ENCODE measurements at regions not wholly inside any gene's neighbourhood (a gene's known extent, or its start where the extent isn't known, plus 50 kb on each side); places are given as distances from the start of the nearest gene placed in this dataset.

GRCh38 chr13:73464758-73465616, 406.2 kb downstream of the KLF5 start:
- no peaks in the 10 kb centered on the region for H3K4me1 ChIP-seq
- no peak overlapping the region for H3K27ac ChIP-seq
- DNase-seq, result no peak
- TF ChIP-seq, protein P1, sequence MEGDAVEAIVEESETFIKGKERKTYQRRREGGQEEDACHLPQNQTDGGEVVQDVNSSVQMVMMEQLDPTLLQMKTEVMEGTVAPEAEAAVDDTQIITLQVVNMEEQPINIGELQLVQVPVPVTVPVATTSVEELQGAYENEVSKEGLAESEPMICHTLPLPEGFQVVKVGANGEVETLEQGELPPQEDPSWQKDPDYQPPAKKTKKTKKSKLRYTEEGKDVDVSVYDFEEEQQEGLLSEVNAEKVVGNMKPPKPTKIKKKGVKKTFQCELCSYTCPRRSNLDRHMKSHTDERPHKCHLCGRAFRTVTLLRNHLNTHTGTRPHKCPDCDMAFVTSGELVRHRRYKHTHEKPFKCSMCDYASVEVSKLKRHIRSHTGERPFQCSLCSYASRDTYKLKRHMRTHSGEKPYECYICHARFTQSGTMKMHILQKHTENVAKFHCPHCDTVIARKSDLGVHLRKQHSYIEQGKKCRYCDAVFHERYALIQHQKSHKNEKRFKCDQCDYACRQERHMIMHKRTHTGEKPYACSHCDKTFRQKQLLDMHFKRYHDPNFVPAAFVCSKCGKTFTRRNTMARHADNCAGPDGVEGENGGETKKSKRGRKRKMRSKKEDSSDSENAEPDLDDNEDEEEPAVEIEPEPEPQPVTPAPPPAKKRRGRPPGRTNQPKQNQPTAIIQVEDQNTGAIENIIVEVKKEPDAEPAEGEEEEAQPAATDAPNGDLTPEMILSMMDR (IDR thresholded peaks at IDR 0.05), result no peak
- ATAC-seq, result no peak
- H3K27me3 ChIP-seq, result no peaks in the 10 kb centered on the region
- intact Hi-C loops (cut with DNase I), result no loop called here
- no peaks in the 10 kb centered on the region for H3K9me3 ChIP-seq
- H3K4me3 ChIP-seq, result no peak overlapping the region
- H3K36me3 ChIP-seq, result no peaks in the 10 kb centered on the region

GRCh38 chr13:73462241-73462640, 403.4 kb downstream of the KLF5 start:
- TF ChIP-seq, protein P1 (IDR thresholded peaks at IDR 0.05), result no peak
- intact Hi-C loops (cut with DNase I), result no loop called here
- H3K36me3 ChIP-seq, result no peaks in the 10 kb centered on the region
- no peaks in the 10 kb centered on the region for H3K9me3 ChIP-seq
- H3K27ac ChIP-seq, result no peak overlapping the region
- ATAC-seq (no peak), DNase-seq (no peak)
- H3K27me3 ChIP-seq, result no peaks in the 10 kb centered on the region
- H3K4me3 ChIP-seq, result no peak overlapping the region
- H3K4me1 ChIP-seq, result no peaks in the 10 kb centered on the region

GRCh38 chr13:73451221-73452029, 392.6 kb downstream of the KLF5 start:
- H3K27ac ChIP-seq, result no peak overlapping the region
- no peaks in the 10 kb centered on the region for H3K9me3 ChIP-seq
- no peak overlapping the region for H3K4me3 ChIP-seq
- DNase-seq (no peak), ATAC-seq (no peak)
- no peaks in the 10 kb centered on the region for H3K27me3 ChIP-seq
- no peaks in the 10 kb centered on the region for H3K36me3 ChIP-seq
- no peaks in the 10 kb centered on the region for H3K4me1 ChIP-seq
- intact Hi-C loops (cut with DNase I), result no loop called here
- TF ChIP-seq, protein P1 (IDR thresholded peaks at IDR 0.05), result no peak

GRCh38 chr13:73450583-73450982, 391.8 kb downstream of the KLF5 start:
- ATAC-seq (no peak), DNase-seq (no peak)
- Histone ChIP-seq H3K9me3 (no peaks in the 10 kb centered on the region), H3K27ac (no peak overlapping the region), H3K27me3 (no peaks in the 10 kb centered on the region), H3K4me3 (no peak overlapping the region), H3K36me3 (no peaks in the 10 kb centered on the region), H3K4me1 (no peaks in the 10 kb centered on the region)
- TF ChIP-seq, protein P1 (IDR thresholded peaks at IDR 0.05), result no peak
- intact Hi-C loops (cut with DNase I), result no loop called here

- Histone ChIP-seq H3K27me3 (no peaks in the 10 kb centered on the region), H3K36me3 (no peaks in the 10 kb centered on the region), H3K9me3 (no peaks in the 10 kb centered on the region), H3K4me3 (no peak overlapping the region), H3K4me1 (no peaks in the 10 kb centered on the region), H3K27ac (no peak overlapping the region)
- intact Hi-C loops (cut with DNase I), result no loop called here
- TF ChIP-seq, protein P1 (IDR thresholded peaks at IDR 0.05), result no peak
- DNase-seq (no peak), ATAC-seq (no peak)
Measured at GRCh38 chr13:73449252-73449651, 390.4 kb downstream of the KLF5 start.

Data from upper lobe of right lung (tissue), 1 donor.